ENCODE measurements at regions not wholly inside any gene's neighbourhood (a gene's known extent, or its start where the extent isn't known, plus 50 kb on each side); places are given as distances from the start of the nearest gene placed in this dataset.
"Not testable (repeated sequence)": the region's sequence is repeated elsewhere in the genome, so short reads cannot be mapped to it uniquely, and the experiment has no call there.

DNA sequence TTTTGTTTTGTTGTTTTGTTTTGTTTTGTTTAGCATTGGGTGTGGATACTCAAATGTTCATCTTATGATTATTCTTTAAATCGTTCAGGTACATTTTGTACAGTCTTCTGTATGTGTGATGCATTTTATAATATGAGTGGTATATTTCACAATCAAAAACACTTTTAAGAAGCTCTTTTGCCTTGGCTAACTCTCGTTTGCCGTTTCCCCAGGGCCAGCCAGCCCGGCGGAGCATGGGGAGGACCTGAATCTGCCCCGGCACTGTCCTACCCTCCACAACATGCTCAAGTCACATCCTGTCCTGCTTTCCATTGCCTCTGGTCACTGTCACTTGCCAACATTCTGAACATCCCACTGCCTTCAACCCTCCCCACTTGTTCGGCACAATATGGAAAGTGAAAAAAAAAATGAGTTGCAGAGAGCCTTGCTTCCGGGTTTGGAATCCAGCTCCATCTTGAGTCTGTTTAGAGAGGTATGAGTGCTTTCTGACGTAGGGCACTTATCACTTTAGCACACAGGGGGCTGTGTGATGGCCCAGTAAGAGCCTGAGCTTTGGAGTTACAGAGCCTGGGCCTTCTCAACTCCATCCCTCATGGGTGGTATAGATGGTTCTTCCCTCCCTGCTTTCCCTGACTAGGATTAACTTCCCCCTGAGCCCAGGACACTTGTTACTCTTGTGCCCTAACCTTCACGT lies 109.6 kb upstream of the PLGLB2 start:
- H3K4me3 Mint-ChIP-seq: not testable (repeated sequence)

DNA sequence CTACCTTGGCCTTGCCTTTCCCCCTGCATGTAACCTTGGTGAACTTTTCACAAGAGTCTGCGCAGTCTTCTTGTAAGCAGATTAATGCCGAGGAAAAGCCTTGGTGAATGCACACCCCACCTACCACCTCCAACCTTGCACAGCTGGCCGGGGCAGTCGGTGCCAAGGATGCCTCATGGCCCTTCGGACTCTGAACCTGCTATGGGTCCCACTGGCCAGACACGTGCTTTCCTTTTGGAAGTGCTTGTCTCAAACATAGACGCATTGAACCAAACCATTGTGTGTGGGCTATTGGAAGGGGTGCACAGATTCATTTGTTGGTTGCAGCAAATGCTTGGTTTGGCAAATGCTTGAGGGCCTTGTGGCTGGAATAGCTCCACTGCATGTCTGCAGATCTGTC lies 109.0 kb upstream of the PLGLB2 start:
- not testable (repeated sequence) for H3K4me3 Mint-ChIP-seq; H3K27ac Mint-ChIP-seq; H3K27me3 Mint-ChIP-seq (ENCODE audit: low read depth); H3K9me3 Mint-ChIP-seq; H3K4me1 Mint-ChIP-seq (ENCODE audit: low read depth); H3K36me3 Mint-ChIP-seq (ENCODE audit: low read depth)

More for the DNA sequence above, 109.6 kb upstream of the PLGLB2 start:
- not testable (repeated sequence) for H3K36me3 Mint-ChIP-seq (ENCODE audit: low read depth); H3K27me3 Mint-ChIP-seq (ENCODE audit: low read depth); H3K4me1 Mint-ChIP-seq (ENCODE audit: low read depth); H3K9me3 Mint-ChIP-seq; H3K27ac Mint-ChIP-seq

- H3K4me3 Mint-ChIP-seq; H3K27ac Mint-ChIP-seq; H3K27me3 Mint-ChIP-seq (ENCODE audit: low read depth); H3K36me3 Mint-ChIP-seq (ENCODE audit: low read depth); H3K9me3 Mint-ChIP-seq; H3K4me1 Mint-ChIP-seq (ENCODE audit: low read depth): not testable (repeated sequence)
Measured at GRCh38 chr2:87639801-87640440, 108.0 kb upstream of the PLGLB2 start.

DNA sequence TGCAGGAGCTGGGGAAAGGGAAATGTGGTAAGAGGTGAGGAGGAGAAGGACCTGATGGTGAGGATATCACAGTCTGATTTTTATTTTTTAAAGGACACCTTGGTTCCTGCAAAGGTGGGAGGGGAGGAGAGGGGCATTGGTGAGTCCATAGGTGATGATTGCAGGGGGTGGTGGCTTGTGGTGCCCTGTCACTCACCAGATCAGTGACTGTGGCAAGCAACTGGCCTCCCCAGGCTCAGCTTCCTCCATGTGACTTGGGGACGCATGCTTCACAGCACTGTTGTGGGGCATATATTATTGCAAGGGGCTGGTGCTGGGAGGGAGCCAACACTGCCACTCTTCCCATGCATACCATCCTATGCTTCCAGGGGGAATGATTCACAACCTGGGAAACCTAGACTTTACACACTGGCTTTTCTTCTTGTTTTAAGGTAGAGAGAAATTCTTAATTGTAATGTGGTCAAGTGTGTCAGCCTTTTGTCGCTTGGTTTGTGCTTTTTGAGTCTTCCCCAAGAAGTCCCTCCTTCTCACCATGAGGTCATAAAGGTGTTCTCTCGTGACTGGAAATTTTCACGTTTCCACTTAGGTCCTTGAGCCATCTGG lies 106.8 kb upstream of the PLGLB2 start:
- not testable (repeated sequence) for H3K27me3 Mint-ChIP-seq (ENCODE audit: low read depth); H3K27ac Mint-ChIP-seq

GRCh38 chr2:87643165-87643564 lies 104.7 kb upstream of the PLGLB2 start:
- H3K27ac Mint-ChIP-seq; H3K4me1 Mint-ChIP-seq (ENCODE audit: low read depth); H3K9me3 Mint-ChIP-seq; H3K36me3 Mint-ChIP-seq (ENCODE audit: low read depth); H3K27me3 Mint-ChIP-seq (ENCODE audit: low read depth); H3K4me3 Mint-ChIP-seq: not testable (repeated sequence)

More for the DNA sequence above, 106.8 kb upstream of the PLGLB2 start:
- not testable (repeated sequence) for H3K9me3 Mint-ChIP-seq; H3K4me1 Mint-ChIP-seq (ENCODE audit: low read depth); H3K4me3 Mint-ChIP-seq; H3K36me3 Mint-ChIP-seq (ENCODE audit: low read depth)

DNA sequence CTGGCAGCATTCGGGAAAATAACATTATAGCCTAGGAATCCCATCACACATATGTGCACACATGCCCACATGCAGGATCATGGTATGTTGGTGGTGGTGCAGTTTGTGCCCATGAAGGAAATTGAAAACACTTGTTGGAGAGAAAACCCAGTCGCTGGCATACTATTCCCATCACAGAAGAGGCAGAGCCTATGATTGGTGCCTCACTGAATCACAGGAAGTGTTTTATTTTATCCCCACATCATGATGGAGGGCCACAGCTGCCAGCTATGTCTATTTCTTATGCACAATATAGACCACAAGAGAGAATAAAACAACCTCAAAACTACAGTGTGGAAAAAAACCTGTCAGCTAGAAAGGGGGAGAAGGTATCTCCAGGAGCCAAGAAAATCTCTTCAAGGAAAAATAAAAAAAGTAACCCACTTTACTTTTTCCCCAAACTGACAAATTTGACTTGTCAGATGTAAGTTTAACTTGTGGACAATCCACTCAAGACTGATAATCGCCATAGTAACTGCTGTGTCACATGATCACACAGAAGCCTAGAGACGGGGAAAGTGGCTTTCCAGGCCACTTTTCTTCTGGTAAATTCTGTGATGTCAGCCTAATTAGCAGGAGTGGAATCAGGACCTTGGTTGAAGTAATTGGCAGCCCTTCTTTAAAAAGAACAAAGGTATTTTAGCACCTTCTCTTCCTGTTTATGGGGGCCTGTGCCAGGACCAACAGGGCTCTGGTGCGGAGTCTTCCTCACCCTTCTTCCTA lies 100.0 kb upstream of the PLGLB2 start:
- not testable (repeated sequence) for H3K9me3 Mint-ChIP-seq; H3K4me3 Mint-ChIP-seq; H3K4me1 Mint-ChIP-seq (ENCODE audit: low read depth); H3K36me3 Mint-ChIP-seq (ENCODE audit: low read depth); H3K27ac Mint-ChIP-seq; H3K27me3 Mint-ChIP-seq (ENCODE audit: low read depth)

GRCh38 chr2:87648815-87649214 lies 99.1 kb upstream of the PLGLB2 start:
- not testable (repeated sequence) for H3K27ac Mint-ChIP-seq; H3K4me3 Mint-ChIP-seq; H3K27me3 Mint-ChIP-seq (ENCODE audit: low read depth); H3K9me3 Mint-ChIP-seq; H3K4me1 Mint-ChIP-seq (ENCODE audit: low read depth); H3K36me3 Mint-ChIP-seq (ENCODE audit: low read depth)

DNA sequence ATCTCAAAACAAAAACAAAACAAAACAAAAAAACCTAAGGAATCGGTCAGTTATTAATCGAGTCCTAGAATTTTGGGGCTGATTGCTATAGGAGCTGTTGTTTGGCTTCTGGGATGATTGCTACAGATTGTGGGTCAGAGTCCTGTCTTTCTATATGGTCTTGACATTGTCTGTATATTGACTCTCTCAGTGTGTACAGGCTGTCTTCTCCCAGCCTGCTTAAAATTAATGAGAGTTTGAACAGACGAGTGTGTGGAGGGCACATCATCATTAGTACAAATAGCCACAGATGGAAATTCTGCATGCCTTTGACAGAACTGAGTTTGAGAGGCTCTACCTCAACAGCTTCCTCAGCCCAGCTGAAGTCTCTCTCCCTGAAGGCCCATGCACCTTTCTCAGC lies 98.0 kb upstream of the PLGLB2 start:
- not testable (repeated sequence) for H3K9me3 Mint-ChIP-seq; H3K4me1 Mint-ChIP-seq (ENCODE audit: low read depth); H3K36me3 Mint-ChIP-seq (ENCODE audit: low read depth); H3K4me3 Mint-ChIP-seq; H3K27me3 Mint-ChIP-seq (ENCODE audit: low read depth); H3K27ac Mint-ChIP-seq

DNA sequence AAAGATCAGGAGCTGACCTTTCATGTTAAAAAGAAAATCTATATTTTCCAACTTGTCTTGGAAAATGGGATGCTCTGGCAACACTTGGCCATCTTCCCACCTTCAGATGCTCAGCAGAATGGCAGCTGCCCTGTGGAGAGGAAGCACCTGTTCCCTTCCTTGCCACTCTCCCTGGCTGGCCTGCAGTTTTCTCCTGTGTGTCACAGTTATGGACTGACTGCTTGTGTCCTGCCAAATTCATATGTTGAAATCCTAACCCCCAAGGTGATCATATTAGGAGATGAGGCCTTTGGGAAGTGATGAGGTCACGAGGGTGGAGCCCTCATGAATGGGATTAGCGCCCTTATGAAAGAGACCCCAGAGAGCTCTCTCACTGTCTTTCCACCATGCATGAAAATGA lies 97.0 kb upstream of the PLGLB2 start:
- H3K4me1 Mint-ChIP-seq (ENCODE audit: low read depth); H3K27me3 Mint-ChIP-seq (ENCODE audit: low read depth); H3K27ac Mint-ChIP-seq; H3K4me3 Mint-ChIP-seq; H3K9me3 Mint-ChIP-seq; H3K36me3 Mint-ChIP-seq (ENCODE audit: low read depth): not testable (repeated sequence)

DNA sequence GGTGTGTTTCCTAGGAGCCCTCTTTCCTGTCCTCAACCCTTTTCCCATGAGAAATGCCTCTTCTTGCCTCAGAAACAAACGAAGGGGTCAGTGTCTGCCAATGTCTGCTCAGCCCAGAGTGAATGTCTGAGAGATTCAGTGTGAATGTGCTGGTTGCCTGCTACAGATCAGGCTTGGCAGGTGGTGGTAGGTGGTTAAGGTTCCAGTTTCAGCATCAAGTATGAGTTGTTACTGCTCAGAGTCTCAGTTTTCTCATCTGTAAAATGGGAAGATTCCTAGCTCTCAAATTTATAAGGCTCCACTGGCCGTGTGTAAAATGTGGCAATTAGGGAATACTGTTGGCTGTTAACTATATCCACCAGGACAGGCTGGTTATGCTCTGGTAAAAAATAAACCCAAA lies 96.3 kb upstream of the PLGLB2 start:
- not testable (repeated sequence) for H3K36me3 Mint-ChIP-seq (ENCODE audit: low read depth); H3K4me3 Mint-ChIP-seq

DNA sequence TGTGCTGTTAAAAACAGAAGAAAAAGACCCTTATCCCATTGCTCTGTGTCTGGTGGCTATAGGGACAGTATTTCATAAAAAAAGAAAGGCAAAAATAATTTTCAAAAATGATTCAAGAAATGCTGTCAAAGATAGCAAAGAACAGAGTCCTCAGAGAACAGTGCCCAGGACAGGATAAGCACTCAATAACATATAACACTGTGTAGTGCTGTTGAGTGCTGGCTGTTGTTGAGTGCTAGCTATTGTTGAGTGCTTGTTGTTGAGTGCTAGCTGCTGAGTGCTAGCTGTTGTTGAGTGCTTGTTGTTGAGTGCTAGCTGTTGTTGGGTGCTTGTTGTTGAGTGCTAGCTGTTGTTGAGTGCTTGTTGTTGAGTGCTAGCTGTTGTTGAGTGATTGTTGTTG lies 94.5 kb upstream of the PLGLB2 start:
- H3K27ac Mint-ChIP-seq; H3K4me1 Mint-ChIP-seq (ENCODE audit: low read depth); H3K36me3 Mint-ChIP-seq (ENCODE audit: low read depth): not testable (repeated sequence)

More for the DNA sequence above, 96.3 kb upstream of the PLGLB2 start:
- H3K9me3 Mint-ChIP-seq; H3K27me3 Mint-ChIP-seq (ENCODE audit: low read depth); H3K4me1 Mint-ChIP-seq (ENCODE audit: low read depth); H3K27ac Mint-ChIP-seq: not testable (repeated sequence)

DNA sequence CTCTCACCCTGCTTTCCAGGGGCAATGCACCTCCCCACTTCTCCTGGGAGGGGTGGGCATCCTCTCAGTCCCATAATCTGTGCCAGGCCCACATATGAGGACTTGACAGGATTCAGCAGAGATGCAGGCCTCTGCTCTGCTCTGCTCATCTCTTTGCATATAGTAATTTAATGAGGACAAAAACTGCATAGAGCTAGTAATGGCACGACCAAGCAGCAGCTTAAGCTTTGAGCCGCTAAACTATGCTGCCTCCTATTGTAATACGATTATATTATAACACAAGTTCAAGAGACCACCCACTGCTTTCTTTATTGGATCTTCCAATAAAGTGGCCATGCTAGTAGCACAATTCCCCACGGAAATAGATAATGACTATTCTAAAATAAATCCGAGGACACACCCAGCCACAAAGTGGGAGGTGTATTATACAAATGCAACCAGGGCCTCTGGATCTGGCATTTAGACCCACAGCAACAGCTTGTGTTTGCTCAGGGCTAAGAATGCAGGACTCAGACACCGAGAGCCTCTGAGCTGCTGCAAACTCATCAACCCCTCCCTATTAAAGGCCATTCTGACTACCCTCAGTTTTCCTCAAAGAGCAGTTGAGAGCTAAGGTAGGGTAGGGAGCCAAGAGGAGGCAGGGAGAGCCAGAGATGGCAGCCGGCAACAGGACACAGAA lies 93.6 kb upstream of the PLGLB2 start:
- not testable (repeated sequence) for H3K36me3 Mint-ChIP-seq (ENCODE audit: low read depth); H3K9me3 Mint-ChIP-seq; H3K4me3 Mint-ChIP-seq; H3K27me3 Mint-ChIP-seq (ENCODE audit: low read depth); H3K27ac Mint-ChIP-seq; H3K4me1 Mint-ChIP-seq (ENCODE audit: low read depth)

More for the DNA sequence above, 94.5 kb upstream of the PLGLB2 start:
- not testable (repeated sequence) for H3K9me3 Mint-ChIP-seq; H3K27me3 Mint-ChIP-seq (ENCODE audit: low read depth); H3K4me3 Mint-ChIP-seq

- not testable (repeated sequence) for H3K27me3 Mint-ChIP-seq (ENCODE audit: low read depth); H3K4me3 Mint-ChIP-seq; H3K9me3 Mint-ChIP-seq; H3K36me3 Mint-ChIP-seq (ENCODE audit: low read depth); H3K4me1 Mint-ChIP-seq (ENCODE audit: low read depth)
- H3K27ac Mint-ChIP-seq: peak overlapping the region; percentile 63
Measured at GRCh38 chr2:87657915-87658314, 90.0 kb upstream of the PLGLB2 start.

- peak overlapping the region; percentile 52 for H3K27ac Mint-ChIP-seq
- H3K4me3 Mint-ChIP-seq; H3K27me3 Mint-ChIP-seq (ENCODE audit: low read depth); H3K9me3 Mint-ChIP-seq; H3K4me1 Mint-ChIP-seq (ENCODE audit: low read depth); H3K36me3 Mint-ChIP-seq (ENCODE audit: low read depth): not testable (repeated sequence)
Measured at GRCh38 chr2:87658357-87658756, 89.5 kb upstream of the PLGLB2 start.

DNA sequence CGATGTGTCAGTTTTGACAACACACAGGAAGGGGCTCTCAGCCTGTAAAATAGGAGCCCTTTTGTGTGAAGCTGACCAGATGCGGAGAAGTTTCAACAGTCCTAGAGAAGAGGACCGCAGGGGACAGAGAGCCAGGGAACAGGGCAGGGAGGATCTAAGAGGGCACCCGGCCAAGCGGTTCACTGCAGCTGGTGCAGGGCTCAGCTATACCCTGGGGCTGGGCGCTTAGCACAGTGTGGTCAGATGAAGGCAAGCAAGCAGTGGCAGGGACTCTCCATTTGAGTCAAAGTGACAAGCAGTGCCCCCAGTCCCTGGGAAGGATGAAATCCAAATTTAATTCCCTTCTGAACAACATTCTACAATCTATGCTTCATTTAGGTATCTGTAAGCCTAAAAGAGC lies 88.9 kb upstream of the PLGLB2 start:
- H3K9me3 Mint-ChIP-seq: not testable (repeated sequence)

More for the DNA sequence above, 88.9 kb upstream of the PLGLB2 start:
- H3K27me3 Mint-ChIP-seq (ENCODE audit: low read depth); H3K36me3 Mint-ChIP-seq (ENCODE audit: low read depth); H3K27ac Mint-ChIP-seq; H3K4me3 Mint-ChIP-seq; H3K4me1 Mint-ChIP-seq (ENCODE audit: low read depth): not testable (repeated sequence)
